HFF-Myc (cell line): ENCODE measurements at regions not wholly inside any gene's neighbourhood (a gene's known extent, or its start where the extent isn't known, plus 50 kb on each side); places are given as distances from the start of the nearest gene placed in this dataset.

ENCODE experiments used
- DNase-seq: peaks from one replicate; pipeline ENCODE4 v3.0.0-alpha.2; 2011; ENCODE audit warnings: low read depth; ENCODE audit errors: extremely low read depth
- H3K4me3 ChIP-seq: replicated peaks from 2 replicates; pipeline ENCODE4 v1.5.1; 2011; ENCODE audit warnings: low read depth, mild to moderate bottlenecking, control low read depth, low read length
- CTCF ChIP-seq: IDR thresholded peaks from 2 replicates; pipeline ENCODE4 v1.5.1; 2012; ENCODE audit warnings: mild to moderate bottlenecking, low read depth, low read length, control low read depth; ENCODE audit errors: missing control alignments

DNA sequence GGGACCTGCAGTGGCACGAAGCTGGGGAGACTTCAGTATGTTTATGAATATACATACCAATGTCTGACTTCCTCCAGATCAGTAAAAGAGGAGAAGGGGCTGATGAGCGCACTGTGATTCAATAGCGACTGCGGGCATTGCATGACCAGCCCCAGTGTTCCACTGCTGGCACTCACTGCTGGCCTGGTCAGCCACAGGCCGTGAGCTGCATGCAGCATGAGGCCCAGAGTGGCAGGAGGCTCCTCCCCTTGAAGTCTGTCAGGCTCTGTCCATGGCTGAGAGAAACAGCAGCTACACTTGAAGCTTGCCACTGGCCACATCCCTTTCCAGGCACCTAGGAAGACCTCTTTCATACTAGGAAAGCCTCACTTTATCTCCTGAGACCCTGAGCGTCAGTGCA lies 265.9 kb upstream of the CDYL start:
- TF ChIP-seq CTCF = no peak
- H3K4me3 ChIP-seq = no peak overlapping the region
- no peak for DNase-seq

GRCh38 chr6:4509506-4509905 lies 266.7 kb upstream of the CDYL start:
- TF ChIP-seq CTCF = no peak
- no peak overlapping the region for H3K4me3 ChIP-seq
- no peak for DNase-seq

- no peak for TF ChIP-seq CTCF
- no peak for DNase-seq
- no peak overlapping the region for H3K4me3 ChIP-seq
Observed at GRCh38 chr6:4506792-4507191, 269.4 kb upstream of the CDYL start.

DNA sequence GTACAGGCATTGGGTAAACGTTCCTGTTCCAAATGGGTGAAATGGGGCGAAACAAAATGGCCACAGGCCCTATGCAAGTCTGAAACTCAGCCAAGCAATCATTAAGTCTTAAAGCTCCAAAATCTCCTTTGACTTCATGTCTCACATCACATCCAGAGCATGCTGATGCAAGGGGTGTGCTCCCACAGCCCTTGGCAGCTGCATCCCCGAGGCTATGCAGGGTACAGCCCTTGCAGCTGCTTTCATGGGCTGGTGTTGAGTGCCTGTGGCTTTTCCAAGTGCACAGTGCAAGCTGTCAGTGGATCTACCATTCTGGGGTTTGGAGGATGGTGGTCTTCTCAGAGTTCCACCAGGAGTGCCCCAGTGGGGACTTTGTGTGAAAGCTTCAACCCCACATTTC lies 270.0 kb upstream of the CDYL start:
- no peak for DNase-seq
- TF ChIP-seq CTCF = no peak
- H3K4me3 ChIP-seq = no peak overlapping the region

- no peak for TF ChIP-seq CTCF
- no peak for DNase-seq
- no peak overlapping the region for H3K4me3 ChIP-seq
Observed at GRCh38 chr6:4504700-4505099, 271.5 kb upstream of the CDYL start.

DNA sequence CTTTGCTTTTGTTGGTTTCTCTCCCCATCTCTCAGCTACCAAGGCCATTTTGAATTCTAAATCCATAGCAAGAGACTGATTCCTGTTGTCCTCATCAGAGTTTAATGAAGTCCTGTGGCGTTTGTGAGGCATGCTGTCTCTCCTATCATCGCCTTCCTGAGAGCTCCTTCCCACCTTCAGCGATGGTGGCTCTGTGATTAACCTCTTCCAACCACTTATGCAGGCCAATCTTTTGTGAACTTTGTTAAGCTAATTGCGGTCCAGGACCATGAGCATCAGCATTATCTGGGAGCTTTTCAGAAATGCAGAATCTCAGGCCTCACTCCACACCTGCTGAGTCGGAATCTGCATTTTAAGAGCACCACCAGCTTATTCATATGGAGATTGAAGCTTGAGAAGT lies 272.5 kb upstream of the CDYL start:
- no peak overlapping the region for H3K4me3 ChIP-seq
- no peak for DNase-seq
- TF ChIP-seq CTCF = no peak

GRCh38 chr6:4496284-4496683 lies 279.9 kb upstream of the CDYL start:
- H3K4me3 ChIP-seq = no peak overlapping the region
- TF ChIP-seq CTCF = no peak
- DNase-seq = no peak
